Thoracic aorta (tissue), 2 donors: ENCODE measurements at regions not wholly inside any gene's neighbourhood (a gene's known extent, or its start where the extent isn't known, plus 50 kb on each side); places are given as distances from the start of the nearest gene placed in this dataset.
"Not testable (repeated sequence)": the region's sequence is repeated elsewhere in the genome, so short reads cannot be mapped to it uniquely, and the experiment has no call there.

Experiments used
- ATAC-seq: fragments of 150-250 bp; one replicate; pipeline ENCODE4 v1.8.0; 2017; ENCODE audit warnings: low read depth; ENCODE audit not compliant: insufficient number of reproducible peaks, low FRiP score
- DNase-seq: peaks from one replicate; pipeline ENCODE4 v3.0.0-alpha.2; 2020; ENCODE audit warnings: low spot score
- H3K27ac ChIP-seq, 2 donors: fragments of 200-600 bp; sonication (generic); 1 replicate in 1 of 2; 2 replicates in 1 of 2; pipeline ENCODE4 v1.5.1; 2016; ENCODE audit warnings: mild to moderate bottlenecking in 2 of 2, moderate library complexity in 2 of 2
- H3K27me3 ChIP-seq: fragments of 200-600 bp; sonication (generic); replicated peaks from 2 replicates; pipeline ENCODE4 v1.6.0; 2016; ENCODE audit warnings: mild to moderate bottlenecking; ENCODE audit not compliant: insufficient read depth
- H3K36me3 ChIP-seq: fragments of 200-600 bp; sonication (generic); one replicate; pipeline ENCODE4 v1.5.1; 2016
- H3K4me1 ChIP-seq, 2 donors: fragments of 200-600 bp; sonication (generic); 1 replicate in 1 of 2; 2 replicates in 1 of 2; pipeline versions ENCODE4 v1.5.1 to v1.6.0; 2016; ENCODE audit warnings: low read depth in 2 of 2, mild to moderate bottlenecking in 1 of 2; ENCODE audit not compliant: control insufficient read depth in 1 of 2
- H3K4me3 ChIP-seq: fragments of 200-600 bp; sonication (generic); 2 replicates; pipeline ENCODE4 v1.5.1; 2016; ENCODE audit warnings: mild to moderate bottlenecking
- H3K9me3 ChIP-seq: fragments of 200-600 bp; sonication (generic); 2 replicates; pipeline ENCODE4 v1.5.1; 2016
- TF ChIP-seq, protein P1 (sequence below): fragments of 200-600 bp; sonication (generic); IDR thresholded peaks from one replicate; pipeline ENCODE4 v1.5.1; 2019; ENCODE audit warnings: antibody characterized with exemption

DNA sequence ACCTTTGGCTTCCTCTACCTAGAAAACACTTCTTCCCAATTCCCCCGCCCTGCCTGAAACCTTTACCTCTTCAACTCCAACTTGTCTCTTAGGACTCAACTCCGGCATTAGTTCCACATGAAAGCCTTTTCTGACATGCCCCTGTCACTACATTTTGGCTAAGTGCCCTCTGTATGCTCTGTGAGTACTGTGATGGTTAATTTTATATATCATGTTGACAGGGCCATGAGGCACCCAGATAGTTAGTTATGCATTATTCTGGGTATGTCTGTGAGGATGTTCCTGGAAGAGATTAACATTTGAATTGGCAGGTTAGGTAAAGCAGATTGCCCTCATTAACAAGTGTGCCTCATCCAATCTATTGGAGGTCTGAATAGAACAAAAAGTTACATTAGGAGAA, 75.6 kb upstream of the NCKAP5 start:
- TF ChIP-seq, protein P1, sequence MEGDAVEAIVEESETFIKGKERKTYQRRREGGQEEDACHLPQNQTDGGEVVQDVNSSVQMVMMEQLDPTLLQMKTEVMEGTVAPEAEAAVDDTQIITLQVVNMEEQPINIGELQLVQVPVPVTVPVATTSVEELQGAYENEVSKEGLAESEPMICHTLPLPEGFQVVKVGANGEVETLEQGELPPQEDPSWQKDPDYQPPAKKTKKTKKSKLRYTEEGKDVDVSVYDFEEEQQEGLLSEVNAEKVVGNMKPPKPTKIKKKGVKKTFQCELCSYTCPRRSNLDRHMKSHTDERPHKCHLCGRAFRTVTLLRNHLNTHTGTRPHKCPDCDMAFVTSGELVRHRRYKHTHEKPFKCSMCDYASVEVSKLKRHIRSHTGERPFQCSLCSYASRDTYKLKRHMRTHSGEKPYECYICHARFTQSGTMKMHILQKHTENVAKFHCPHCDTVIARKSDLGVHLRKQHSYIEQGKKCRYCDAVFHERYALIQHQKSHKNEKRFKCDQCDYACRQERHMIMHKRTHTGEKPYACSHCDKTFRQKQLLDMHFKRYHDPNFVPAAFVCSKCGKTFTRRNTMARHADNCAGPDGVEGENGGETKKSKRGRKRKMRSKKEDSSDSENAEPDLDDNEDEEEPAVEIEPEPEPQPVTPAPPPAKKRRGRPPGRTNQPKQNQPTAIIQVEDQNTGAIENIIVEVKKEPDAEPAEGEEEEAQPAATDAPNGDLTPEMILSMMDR: no peak
- H3K27me3 ChIP-seq: no peaks in the 10 kb centered on the region
- H3K27ac ChIP-seq: no peak overlapping the region
- ATAC-seq (no peak), DNase-seq (no peak)
- no peak overlapping the region for H3K4me3 ChIP-seq
- no peaks in the 10 kb centered on the region for H3K9me3 ChIP-seq
- H3K4me1 ChIP-seq: no peaks in the 10 kb centered on the region
- H3K36me3 ChIP-seq: no peaks in the 10 kb centered on the region

DNA sequence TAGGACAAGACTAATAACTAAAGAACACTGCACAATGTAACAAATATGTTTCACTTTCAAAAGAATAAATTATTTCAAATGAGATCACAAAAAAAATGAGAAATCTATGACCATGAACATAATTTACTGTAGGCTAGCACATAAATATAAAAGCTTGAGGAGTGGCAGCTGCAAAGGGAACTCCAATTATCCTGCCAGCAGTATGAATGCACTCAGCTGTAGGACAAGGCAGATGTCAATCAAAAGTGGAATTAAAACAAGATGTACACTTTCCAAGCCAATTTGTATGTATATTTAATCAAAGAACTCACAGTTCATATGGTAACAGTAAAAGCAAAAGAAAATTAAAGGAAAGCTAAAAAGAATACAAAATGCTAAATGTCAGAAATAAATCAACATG, 76.6 kb upstream of the NCKAP5 start:
- Histone ChIP-seq H3K9me3 (no peaks in the 10 kb centered on the region), H3K4me3 (no peak overlapping the region), H3K36me3 (no peaks in the 10 kb centered on the region), H3K27me3 (no peaks in the 10 kb centered on the region), H3K27ac (no peak overlapping the region), H3K4me1 (no peaks in the 10 kb centered on the region)
- DNase-seq (no peak), ATAC-seq (no peak)
- TF ChIP-seq, protein P1: no peak

DNA sequence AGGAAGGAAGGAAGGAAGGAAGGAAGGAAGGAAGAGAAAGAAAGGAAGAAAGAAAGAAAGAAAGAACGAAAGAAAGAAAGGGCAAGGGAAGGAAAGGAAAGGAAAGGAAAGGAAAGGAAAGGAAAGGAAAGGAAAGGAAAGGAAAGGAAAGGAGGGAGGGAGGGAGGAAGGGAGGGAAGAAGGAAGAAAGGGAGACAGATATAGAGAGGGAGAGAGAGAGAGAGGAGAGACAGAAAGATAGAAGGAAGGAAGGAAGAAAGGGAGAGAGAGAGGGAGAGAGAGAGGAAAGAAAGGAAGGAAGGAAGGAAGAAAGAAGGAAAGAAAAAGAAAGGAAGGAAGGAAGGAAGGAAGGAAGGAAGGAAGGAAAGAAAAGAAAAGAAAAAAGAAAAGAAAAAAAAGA, 79.1 kb upstream of the NCKAP5 start:
- not testable (repeated sequence) for H3K27ac ChIP-seq, ATAC-seq, H3K27me3 ChIP-seq, H3K36me3 ChIP-seq, H3K9me3 ChIP-seq, H3K4me3 ChIP-seq, DNase-seq, H3K4me1 ChIP-seq

DNA sequence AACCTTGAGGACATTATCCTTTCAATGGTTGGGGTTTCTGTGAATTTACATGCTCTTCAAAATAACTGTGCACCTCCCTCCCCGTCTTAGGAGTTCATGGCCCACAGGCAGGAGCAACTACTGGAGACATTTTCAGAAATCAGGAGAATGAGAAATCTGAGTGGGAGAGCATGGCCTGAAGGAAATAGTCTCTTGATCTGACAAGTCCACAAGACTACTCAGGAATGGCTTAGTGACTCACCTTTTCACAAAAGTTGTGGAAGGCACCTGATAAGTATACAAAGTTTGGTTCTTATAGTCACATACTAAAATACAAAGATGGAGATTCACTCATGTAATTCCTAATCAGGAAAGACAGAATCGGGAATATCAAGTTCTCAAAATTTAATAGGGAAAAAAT, 83.6 kb upstream of the NCKAP5 start:
- ATAC-seq (no peak), DNase-seq (no peak)
- no peak overlapping the region for H3K27ac ChIP-seq

DNA sequence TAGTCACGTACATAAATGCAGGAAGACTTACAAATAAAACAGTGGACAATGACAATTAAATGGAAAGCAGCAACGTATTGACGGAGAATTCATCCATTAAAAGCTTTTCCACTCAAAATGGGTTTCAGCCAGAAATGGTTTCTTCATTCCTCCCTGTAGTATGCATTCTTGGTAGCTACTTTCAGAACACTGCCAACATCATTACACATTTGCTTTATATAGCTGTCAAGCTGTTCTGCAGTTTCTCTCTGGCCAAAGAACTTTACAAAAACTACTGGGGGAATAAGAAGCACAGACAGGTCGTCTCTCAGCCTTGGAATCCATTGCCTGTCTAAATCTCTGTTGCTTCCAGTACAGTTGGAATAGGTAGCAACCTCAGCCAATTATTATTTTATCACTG, 84.1 kb upstream of the NCKAP5 start:
- H3K27me3 ChIP-seq: no peaks in the 10 kb centered on the region
- no peak overlapping the region for H3K27ac ChIP-seq
- no peak for ATAC-seq

More for the DNA sequence above, 83.6 kb upstream of the NCKAP5 start:
- no peaks in the 10 kb centered on the region for H3K36me3 ChIP-seq
- peaks cover 2% of the 10 kb centered on the region for H3K9me3 ChIP-seq
- H3K27me3 ChIP-seq: no peaks in the 10 kb centered on the region
- TF ChIP-seq, protein P1: no peak
- H3K4me3 ChIP-seq: no peak overlapping the region
- H3K4me1 ChIP-seq: peaks cover 0 to 11% of the 10 kb centered on the region in 2 donors

DNA sequence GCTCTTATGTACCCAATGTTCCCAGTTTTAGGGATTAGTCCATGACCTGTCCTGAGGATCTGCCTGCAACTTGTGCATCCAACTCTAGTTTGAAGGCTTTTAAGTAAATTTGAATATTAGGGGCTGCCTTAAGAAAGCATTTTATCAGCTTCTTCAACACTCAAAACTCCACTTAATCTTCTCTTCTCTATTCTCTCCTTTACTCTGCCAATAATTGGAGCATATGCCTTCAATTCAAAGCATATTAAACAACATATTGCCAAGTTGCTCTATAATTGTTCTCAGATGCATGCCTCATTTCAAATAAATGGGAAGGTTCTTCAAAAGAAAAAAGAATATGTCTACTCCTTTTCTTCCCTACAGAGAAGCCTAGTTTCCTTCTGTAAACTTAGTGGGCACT, 84.8 kb upstream of the NCKAP5 start:
- Histone ChIP-seq H3K36me3 (no peaks in the 10 kb centered on the region), H3K4me3 (no peak overlapping the region), H3K4me1 (peaks cover 0 to 11% of the 10 kb centered on the region in 2 donors), H3K9me3 (peaks cover 2% of the 10 kb centered on the region), H3K27me3 (no peaks in the 10 kb centered on the region), H3K27ac (no peak overlapping the region)
- no peak for DNase-seq
- TF ChIP-seq, protein P1: no peak
- no peak for ATAC-seq

More for the DNA sequence above, 84.1 kb upstream of the NCKAP5 start:
- TF ChIP-seq, protein P1: no peak
- H3K36me3 ChIP-seq: no peaks in the 10 kb centered on the region
- H3K4me3 ChIP-seq: no peak overlapping the region
- DNase-seq: no peak
- peaks cover 2% of the 10 kb centered on the region for H3K9me3 ChIP-seq
- H3K4me1 ChIP-seq: peaks cover 0 to 11% of the 10 kb centered on the region in 2 donors
